Right atrium auricular region (tissue), 2 donors: ENCODE measurements at regions not wholly inside any gene's neighbourhood (a gene's known extent, or its start where the extent isn't known, plus 50 kb on each side); places are given as distances from the start of the nearest gene placed in this dataset.

ENCODE experiments used
- DNase-seq: peaks from one replicate; pipeline ENCODE4 v3.0.0-alpha.2; 2019; ENCODE audit warnings: low spot score
- H3K27ac ChIP-seq, 2 donors: fragments of 200-600 bp; sonication (generic); 1 replicate in 1 of 2; 2 replicates in 1 of 2; pipeline ENCODE4 v1.5.1; 2016 to 2019
- H3K27me3 ChIP-seq, 2 donors: fragments of 200-600 bp; sonication (generic); one replicate each; pipeline versions ENCODE4 v1.5.1 to v1.6.0; 2017 to 2019
- H3K36me3 ChIP-seq: fragments of 200-600 bp; sonication (generic); one replicate; pipeline ENCODE4 v1.5.1; 2016
- H3K4me1 ChIP-seq, 2 donors: fragments of 200-600 bp; sonication (generic); one replicate each; pipeline versions ENCODE4 v1.5.1 to v1.6.0; 2017 to 2019
- H3K4me3 ChIP-seq, 2 donors: fragments of 200-600 bp; sonication (generic); 1 replicate in 1 of 2; 2 replicates in 1 of 2; pipeline ENCODE4 v1.5.1; 2017 to 2019; ENCODE audit warnings: mild to moderate bottlenecking in 1 of 2, moderate library complexity in 1 of 2
- H3K9me3 ChIP-seq, 2 donors: fragments of 200-600 bp; sonication (generic); one replicate each; pipeline ENCODE4 v1.5.1; 2019
- TF ChIP-seq, protein P1 (sequence below), 2 donors: fragments of 200-600 bp; sonication (generic); IDR thresholded peaks; one replicate each; pipeline ENCODE4 v1.5.1; 2019; ENCODE audit warnings: antibody characterized with exemption in 2 of 2

DNA sequence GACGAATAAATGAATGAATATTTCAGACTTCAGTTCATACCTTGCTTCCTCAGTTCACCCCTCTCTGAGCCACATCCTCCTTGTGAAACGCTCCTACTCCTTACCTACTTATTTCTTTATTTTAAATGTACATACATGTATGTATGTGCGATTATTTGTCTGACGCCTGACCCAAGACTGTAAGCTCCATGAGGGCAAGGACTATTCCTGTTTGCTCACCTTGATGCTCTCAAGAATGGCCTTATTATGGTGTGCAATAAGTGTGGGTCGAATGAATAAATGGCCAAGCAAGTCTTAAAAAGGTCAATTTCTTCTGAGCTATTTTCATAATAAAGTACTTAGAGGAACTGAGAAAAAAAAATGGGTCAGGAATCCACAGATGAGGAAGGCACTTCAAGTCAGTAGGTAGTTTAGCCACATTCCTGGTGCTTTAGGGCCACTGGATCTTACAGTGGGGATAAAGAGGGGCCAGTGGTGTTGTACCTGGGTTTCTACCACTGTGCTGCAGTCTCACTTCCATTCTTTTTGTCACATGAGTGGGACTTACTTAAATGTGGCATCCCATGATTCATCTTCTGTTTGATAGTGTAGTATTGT is 74.7 kb downstream of the SDC1 start:
- H3K4me1 ChIP-seq: no peaks in the 10 kb centered on the region
- TF ChIP-seq, protein P1, sequence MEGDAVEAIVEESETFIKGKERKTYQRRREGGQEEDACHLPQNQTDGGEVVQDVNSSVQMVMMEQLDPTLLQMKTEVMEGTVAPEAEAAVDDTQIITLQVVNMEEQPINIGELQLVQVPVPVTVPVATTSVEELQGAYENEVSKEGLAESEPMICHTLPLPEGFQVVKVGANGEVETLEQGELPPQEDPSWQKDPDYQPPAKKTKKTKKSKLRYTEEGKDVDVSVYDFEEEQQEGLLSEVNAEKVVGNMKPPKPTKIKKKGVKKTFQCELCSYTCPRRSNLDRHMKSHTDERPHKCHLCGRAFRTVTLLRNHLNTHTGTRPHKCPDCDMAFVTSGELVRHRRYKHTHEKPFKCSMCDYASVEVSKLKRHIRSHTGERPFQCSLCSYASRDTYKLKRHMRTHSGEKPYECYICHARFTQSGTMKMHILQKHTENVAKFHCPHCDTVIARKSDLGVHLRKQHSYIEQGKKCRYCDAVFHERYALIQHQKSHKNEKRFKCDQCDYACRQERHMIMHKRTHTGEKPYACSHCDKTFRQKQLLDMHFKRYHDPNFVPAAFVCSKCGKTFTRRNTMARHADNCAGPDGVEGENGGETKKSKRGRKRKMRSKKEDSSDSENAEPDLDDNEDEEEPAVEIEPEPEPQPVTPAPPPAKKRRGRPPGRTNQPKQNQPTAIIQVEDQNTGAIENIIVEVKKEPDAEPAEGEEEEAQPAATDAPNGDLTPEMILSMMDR (IDR thresholded peaks at IDR 0.05): no peak

DNA sequence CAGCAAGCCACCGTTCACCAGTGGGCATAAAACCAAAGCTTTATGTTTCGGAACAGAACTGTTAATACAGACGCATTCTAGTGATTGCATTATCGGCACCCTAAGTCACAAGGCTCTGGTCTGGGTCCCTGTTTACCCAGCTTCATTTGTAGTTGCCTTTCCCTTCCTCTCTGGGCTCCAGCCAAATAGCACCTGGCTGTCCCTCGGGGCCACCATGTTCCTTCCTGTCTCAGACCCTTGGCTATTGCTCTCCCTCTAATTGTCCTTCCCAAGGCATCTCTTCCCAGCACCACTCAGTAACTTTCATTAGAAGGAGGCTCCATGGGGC is 75.3 kb downstream of the SDC1 start:
- no peaks in the 10 kb centered on the region for H3K27me3 ChIP-seq
- H3K36me3 ChIP-seq: no peaks in the 10 kb centered on the region
- no peaks in the 10 kb centered on the region for H3K9me3 ChIP-seq
- TF ChIP-seq, protein P1 (IDR thresholded peaks at IDR 0.05): no peak
- no peak overlapping the region for H3K4me3 ChIP-seq
- no peaks in the 10 kb centered on the region for H3K4me1 ChIP-seq
- DNase-seq: no peak
- H3K27ac ChIP-seq: no peak overlapping the region

More for the DNA sequence above, 74.7 kb downstream of the SDC1 start:
- Histone ChIP-seq H3K9me3 (no peaks in the 10 kb centered on the region), H3K4me3 (no peak overlapping the region), H3K27me3 (no peaks in the 10 kb centered on the region), H3K27ac (no peak overlapping the region), H3K36me3 (no peaks in the 10 kb centered on the region)
- DNase-seq: no peak

DNA sequence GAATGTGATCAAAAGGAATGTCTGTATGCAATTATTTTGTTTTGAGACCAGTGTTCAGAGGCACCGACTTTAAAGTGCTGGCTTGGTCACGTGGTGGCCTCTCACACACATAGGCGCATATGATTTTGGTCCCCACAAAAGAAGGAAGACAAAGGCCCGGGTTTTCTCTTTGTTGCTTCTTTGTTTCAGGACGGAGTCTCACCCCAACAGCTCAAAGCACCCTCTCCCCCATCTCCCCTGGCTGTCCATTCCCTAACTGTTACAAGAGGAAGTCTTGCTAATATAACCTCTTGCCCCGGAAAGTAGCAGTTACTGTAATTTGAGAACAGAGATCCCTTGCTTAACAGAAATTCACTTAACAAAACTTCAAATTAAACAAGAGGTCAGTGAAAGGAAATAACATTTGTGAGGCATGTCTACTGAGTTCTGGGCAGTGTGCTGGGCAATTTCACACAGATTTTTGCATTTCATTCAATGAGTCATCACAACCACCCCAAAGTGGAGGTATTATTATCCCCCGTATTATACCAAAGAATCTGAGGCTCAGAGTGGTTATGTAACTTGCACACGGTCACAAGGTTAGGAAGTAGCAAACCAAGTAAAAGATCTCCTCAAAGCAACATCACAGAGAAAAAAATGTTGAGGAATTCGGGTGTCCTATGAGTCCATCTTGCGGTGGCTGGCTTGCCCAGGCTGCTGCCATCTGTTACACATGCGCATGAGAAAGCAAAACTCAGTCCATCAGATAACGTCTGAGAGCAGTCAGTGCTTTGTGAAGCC is 75.8 kb downstream of the SDC1 start:
- Histone ChIP-seq H3K9me3 (no peaks in the 10 kb centered on the region), H3K4me1 (no peaks in the 10 kb centered on the region), H3K36me3 (no peaks in the 10 kb centered on the region), H3K27ac (no peak overlapping the region), H3K27me3 (no peaks in the 10 kb centered on the region), H3K4me3 (no peak overlapping the region)
- TF ChIP-seq, protein P1 (IDR thresholded peaks at IDR 0.05): no peak
- DNase-seq: no peak

DNA sequence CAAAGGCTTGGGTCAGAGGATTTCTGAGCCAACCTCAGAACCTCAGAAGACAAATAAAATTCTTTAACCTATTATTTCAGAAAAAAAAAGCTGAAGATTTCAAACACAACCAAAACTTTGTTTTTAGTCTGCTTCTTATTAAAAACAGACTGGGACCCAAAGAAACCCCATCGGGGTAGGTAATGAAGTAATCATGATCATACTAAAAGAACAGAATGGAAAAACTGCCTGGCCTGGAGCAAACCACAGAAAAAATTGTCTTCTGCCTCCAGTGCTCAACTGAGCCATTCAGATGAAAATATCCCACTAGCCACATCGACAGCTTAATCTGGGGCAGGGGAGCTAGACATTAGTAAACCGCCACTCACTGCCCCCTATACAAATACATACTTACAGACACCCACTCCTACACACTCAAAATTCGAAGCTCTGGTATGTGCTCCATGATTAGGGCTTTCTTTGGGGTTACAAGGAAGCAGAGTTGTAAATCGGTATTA is 76.5 kb downstream of the SDC1 start:
- no peak overlapping the region for H3K27ac ChIP-seq
- no peak for DNase-seq
- no peaks in the 10 kb centered on the region for H3K4me1 ChIP-seq
- no peaks in the 10 kb centered on the region for H3K9me3 ChIP-seq
- no peaks in the 10 kb centered on the region for H3K27me3 ChIP-seq
- H3K36me3 ChIP-seq: no peaks in the 10 kb centered on the region
- H3K4me3 ChIP-seq: no peak overlapping the region
- TF ChIP-seq, protein P1 (IDR thresholded peaks at IDR 0.05): no peak

DNA sequence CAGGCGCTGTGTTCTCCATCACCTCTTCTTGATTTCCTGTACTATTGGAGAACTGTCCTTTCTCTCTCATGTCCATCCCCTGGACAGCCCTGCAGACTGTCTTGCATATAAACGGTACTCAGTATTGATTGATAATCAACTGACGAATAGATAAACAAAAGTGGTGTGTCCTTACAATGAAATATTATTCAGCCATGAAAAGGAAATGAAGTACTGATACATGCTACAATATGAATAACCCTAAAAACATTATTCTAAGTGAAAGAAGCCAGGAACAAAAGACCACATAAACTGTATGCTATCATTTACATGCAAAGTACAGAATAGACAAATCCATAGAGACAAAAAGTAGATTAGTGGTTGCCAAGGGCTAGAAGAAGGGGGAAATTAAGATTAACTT is 77.6 kb downstream of the SDC1 start:
- no peaks in the 10 kb centered on the region for H3K4me1 ChIP-seq
- DNase-seq: no peak
- H3K27ac ChIP-seq: no peak overlapping the region
- no peaks in the 10 kb centered on the region for H3K9me3 ChIP-seq
- H3K4me3 ChIP-seq: no peak overlapping the region
- TF ChIP-seq, protein P1 (IDR thresholded peaks at IDR 0.05): no peak
- no peaks in the 10 kb centered on the region for H3K36me3 ChIP-seq
- no peaks in the 10 kb centered on the region for H3K27me3 ChIP-seq
